Stimulated activated CD4-positive, alpha-beta T cell treated with anti-CD3 and anti-CD28 coated beads, Interleukin-12 subunit alpha, Interleukin-12 subunit beta, amount 100 ng/mL, for 48 hours (primary cell): ENCODE measurements at regions not wholly inside any gene's neighbourhood (a gene's known extent, or its start where the extent isn't known, plus 50 kb on each side); places are given as distances from the start of the nearest gene placed in this dataset.
"Not testable (repeated sequence)": the region's sequence is repeated elsewhere in the genome, so short reads cannot be mapped to it uniquely, and the experiment has no call there.

Experiments used
- DNase-seq, 3 donors: peaks; one replicate each; pipeline ENCODE4 v3.0.0-alpha.2; 2020; ENCODE audit warnings: low read depth in 2 of 3, low spot score in 1 of 3

GRCh38 chr5:177863822-177864446 is 81.2 kb upstream of the FAM153A start:
- not testable (repeated sequence) for DNase-seq

- not testable (repeated sequence) for DNase-seq
These were observed 75.0 kb upstream of the FAM153A start for GRCh38 chr5:177857642-177858200.

- not testable (repeated sequence) for DNase-seq
These were observed 73.8 kb upstream of the FAM153A start for GRCh38 chr5:177856474-177856873.

GRCh38 chr5:177847914-177848313 is 65.2 kb upstream of the FAM153A start:
- not testable (repeated sequence) for DNase-seq

- not testable (repeated sequence) for DNase-seq
These were observed 63.9 kb upstream of the FAM153A start for GRCh38 chr5:177846598-177846997.

GRCh38 chr5:177845906-177846305 is 63.2 kb upstream of the FAM153A start:
- not testable (repeated sequence) for DNase-seq

GRCh38 chr5:177836191-177836590 is 53.5 kb upstream of the FAM153A start:
- not testable (repeated sequence) for DNase-seq
